B cell (primary cell): ENCODE measurements at regions not wholly inside any gene's neighbourhood (a gene's known extent, or its start where the extent isn't known, plus 50 kb on each side); places are given as distances from the start of the nearest gene placed in this dataset.

Experiments used
- EZH2 ChIP-seq: IDR thresholded peaks from 2 replicates; pipeline ENCODE4 v1.6.1; 2012; ENCODE audit warnings: borderline replicate concordance, low read depth, mild to moderate bottlenecking, moderate library complexity, low read length; ENCODE audit not compliant: insufficient read depth, poor library complexity, severe bottlenecking
- TF ChIP-seq, protein P1 (sequence below): fragments of 200-600 bp; IDR thresholded peaks from one replicate; pipeline ENCODE4 v1.8.0; 2022; ENCODE audit warnings: antibody characterized with exemption, mild to moderate bottlenecking

DNA sequence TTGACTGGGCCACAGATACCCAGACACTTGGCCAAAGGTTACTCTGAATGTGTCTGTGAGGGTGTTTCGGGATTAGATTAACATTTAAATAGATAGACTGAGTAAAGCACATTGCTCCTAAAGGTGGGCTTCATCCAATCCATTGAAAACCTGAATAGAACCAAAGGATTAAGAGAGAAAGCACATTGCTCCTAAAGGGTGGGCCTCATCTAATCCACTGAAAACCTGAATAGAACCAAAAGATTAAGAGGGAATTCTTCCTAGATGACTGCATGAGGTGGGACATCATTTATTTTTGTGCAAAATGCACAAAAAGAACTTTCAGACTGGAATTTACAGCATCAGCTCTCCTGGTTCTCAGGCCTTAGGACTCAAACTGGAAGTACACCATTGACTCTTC, 351.2 kb upstream of the PCDH10 start:
- TF ChIP-seq, protein P1, sequence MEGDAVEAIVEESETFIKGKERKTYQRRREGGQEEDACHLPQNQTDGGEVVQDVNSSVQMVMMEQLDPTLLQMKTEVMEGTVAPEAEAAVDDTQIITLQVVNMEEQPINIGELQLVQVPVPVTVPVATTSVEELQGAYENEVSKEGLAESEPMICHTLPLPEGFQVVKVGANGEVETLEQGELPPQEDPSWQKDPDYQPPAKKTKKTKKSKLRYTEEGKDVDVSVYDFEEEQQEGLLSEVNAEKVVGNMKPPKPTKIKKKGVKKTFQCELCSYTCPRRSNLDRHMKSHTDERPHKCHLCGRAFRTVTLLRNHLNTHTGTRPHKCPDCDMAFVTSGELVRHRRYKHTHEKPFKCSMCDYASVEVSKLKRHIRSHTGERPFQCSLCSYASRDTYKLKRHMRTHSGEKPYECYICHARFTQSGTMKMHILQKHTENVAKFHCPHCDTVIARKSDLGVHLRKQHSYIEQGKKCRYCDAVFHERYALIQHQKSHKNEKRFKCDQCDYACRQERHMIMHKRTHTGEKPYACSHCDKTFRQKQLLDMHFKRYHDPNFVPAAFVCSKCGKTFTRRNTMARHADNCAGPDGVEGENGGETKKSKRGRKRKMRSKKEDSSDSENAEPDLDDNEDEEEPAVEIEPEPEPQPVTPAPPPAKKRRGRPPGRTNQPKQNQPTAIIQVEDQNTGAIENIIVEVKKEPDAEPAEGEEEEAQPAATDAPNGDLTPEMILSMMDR = no peak
- no peak for TF ChIP-seq EZH2
